ENCODE measurements at regions not wholly inside any gene's neighbourhood (a gene's known extent, or its start where the extent isn't known, plus 50 kb on each side); places are given as distances from the start of the nearest gene placed in this dataset.

DNA sequence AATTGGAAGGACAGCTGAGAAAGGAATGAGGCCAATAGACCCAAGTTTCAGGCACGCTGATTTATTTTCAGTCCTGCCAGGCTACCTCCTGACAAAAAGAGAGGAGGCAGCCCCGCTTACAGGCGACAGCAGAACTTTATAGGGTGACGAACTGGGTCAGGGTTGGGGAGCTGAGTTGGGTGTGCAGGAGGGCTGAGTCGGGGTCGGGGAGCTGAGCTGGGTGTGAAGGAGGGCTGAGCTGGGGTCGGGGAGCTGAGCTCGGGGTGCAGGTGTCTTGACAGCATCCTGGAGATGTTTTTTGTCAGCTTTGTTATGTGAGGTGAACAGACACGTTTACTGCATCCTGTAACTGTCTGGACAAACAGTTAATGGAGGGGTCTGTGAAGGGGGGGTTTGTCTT, 342.2 kb downstream of the ADCYAP1 start:
- H3K27me3 Mint-ChIP-seq, result no peaks in the 10 kb centered on the region
- ChIA-PET POLR2A (no interaction called here), CTCF (no interaction called here)

DNA sequence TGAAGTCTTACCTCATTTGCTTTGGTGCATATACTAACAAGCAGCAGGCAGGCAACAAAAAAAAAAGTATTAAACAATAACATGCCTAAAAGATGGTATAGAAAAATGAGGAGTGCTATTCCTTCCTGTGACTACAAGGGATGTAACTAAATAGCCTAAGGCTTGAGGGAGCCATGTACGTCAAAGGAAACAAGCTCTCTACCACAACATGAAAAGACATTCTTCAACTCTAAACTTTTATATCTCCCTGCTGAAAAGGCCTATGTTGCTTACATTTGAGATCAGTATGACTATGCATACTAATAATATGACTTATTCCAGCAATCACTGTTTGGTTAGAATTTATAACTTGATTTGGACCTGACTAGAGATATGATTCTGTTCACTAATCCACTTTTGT, 347.9 kb downstream of the ADCYAP1 start:
- no peak overlapping the region for H3K4me3 Mint-ChIP-seq
- no peaks in the 10 kb centered on the region for H3K36me3 Mint-ChIP-seq (ENCODE audit: low read depth)
- ChIA-PET POLR2A (no interaction called here), CTCF (no interaction called here)
- H3K27me3 Mint-ChIP-seq, result no peaks in the 10 kb centered on the region
- DNase-seq, result no peak
- H3K27ac Mint-ChIP-seq, result no peak overlapping the region
- peaks cover 2% of the 10 kb centered on the region for H3K9me3 Mint-ChIP-seq
- H3K4me1 Mint-ChIP-seq, result no peaks in the 10 kb centered on the region

More for the DNA sequence above, 342.2 kb downstream of the ADCYAP1 start:
- peaks cover 2% of the 10 kb centered on the region for H3K9me3 Mint-ChIP-seq
- H3K4me1 Mint-ChIP-seq, result no peaks in the 10 kb centered on the region
- H3K4me3 Mint-ChIP-seq, result no peak overlapping the region
- no peak overlapping the region for H3K27ac Mint-ChIP-seq
- no peak for DNase-seq
- H3K36me3 Mint-ChIP-seq (ENCODE audit: low read depth), result no peaks in the 10 kb centered on the region

DNA sequence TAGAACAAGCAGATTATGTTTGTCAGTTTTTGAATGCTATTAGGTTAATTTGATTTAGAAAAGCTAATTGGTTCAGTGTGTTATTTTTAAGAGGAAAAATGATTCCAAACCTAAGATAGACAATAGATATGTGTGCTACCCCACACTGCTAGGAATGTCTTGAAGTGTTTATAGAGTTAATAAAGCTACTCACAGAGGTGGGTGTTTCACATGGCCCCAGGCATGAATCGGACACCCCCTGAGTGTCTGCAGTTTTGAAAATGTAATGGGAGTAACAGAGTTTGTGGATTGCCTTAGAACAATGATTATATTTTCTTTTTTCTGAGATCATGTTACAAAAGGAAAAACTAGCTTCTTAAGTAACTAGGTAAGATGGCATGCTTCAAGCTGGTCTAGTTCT, 348.3 kb downstream of the ADCYAP1 start:
- POLR2A ChIA-PET, result no interaction called here
- Mint-ChIP-seq H3K4me1 (no peaks in the 10 kb centered on the region), H3K36me3 (ENCODE audit: low read depth) (no peaks in the 10 kb centered on the region), H3K27ac (no peak overlapping the region), H3K27me3 (no peaks in the 10 kb centered on the region), H3K9me3 (peaks cover 2% of the 10 kb centered on the region), H3K4me3 (no peak overlapping the region)
- CTCF ChIA-PET, result no interaction called here
- DNase-seq, result no peak

DNA sequence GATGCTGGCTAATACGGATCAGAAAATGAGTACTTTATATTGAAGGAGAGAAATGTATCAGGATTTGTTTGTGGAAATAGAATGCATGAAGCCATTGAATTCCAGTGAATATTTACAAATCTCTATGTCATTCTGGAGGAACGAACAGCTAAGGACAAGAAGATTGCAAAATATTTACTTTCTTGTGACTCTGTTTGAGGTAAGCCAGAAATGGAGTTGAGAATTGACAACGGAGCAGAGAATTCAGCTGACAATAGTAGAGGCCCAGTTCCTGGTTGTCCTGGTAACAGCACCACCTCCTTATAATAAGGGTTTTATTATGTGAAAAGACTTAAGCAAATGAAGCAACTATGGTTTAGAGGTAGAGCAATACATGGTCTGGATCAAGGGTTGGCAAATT, 349.2 kb downstream of the ADCYAP1 start:
- POLR2A ChIA-PET, result no interaction called here
- CTCF ChIA-PET, result no interaction called here
- no peaks in the 10 kb centered on the region for H3K4me1 Mint-ChIP-seq
- no peaks in the 10 kb centered on the region for H3K36me3 Mint-ChIP-seq (ENCODE audit: low read depth)
- peaks cover 2% of the 10 kb centered on the region for H3K9me3 Mint-ChIP-seq
- DNase-seq, result no peak
- no peak overlapping the region for H3K27ac Mint-ChIP-seq
- H3K27me3 Mint-ChIP-seq, result no peaks in the 10 kb centered on the region
- H3K4me3 Mint-ChIP-seq, result no peak overlapping the region

DNA sequence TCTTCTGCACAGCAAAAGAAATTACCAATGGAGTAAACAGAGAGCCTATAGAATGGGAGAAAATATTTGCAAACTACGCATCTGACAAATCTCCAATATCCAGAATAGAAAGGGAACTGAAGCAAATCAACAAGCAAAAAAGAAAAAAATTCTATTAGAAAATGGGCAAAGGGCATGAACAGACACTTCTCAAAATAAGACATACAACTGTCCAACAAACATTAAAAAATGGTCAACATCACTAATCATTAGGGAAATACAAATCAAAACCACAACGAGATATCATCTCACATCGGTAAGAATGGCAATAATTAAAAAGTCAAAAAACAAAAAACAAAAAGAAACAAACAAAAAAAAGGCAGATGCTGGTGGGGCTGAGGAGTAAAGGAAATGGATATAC, 356.4 kb downstream of the ADCYAP1 start:
- Mint-ChIP-seq H3K27ac (no peak overlapping the region), H3K4me3 (no peak overlapping the region), H3K9me3 (peaks cover 10% of the 10 kb centered on the region), H3K27me3 (no peaks in the 10 kb centered on the region), H3K4me1 (no peaks in the 10 kb centered on the region), H3K36me3 (ENCODE audit: low read depth) (no peaks in the 10 kb centered on the region)
- ChIA-PET POLR2A (no interaction called here), CTCF (no interaction called here)
- no peak for DNase-seq

DNA sequence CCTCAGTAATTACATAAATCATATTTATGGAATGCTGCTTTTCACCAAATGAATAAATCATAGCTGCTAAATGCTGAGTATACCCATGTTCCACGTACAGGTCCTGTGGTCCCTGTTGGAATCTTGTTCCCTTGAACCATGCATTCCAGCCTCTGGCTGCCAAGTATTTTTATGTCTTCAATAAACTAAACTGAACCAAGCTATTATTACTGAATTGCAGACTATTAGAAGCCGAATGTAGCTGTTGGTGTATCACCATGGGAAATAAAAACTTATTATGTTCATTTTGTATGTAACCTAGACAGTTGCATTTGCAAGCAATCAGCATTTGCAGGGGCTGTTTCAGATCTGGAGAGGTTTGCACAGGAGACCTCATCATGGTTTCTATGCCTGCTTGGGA, 362.4 kb downstream of the ADCYAP1 start:
- Mint-ChIP-seq H3K27me3 (no peaks in the 10 kb centered on the region), H3K4me3 (no peak overlapping the region), H3K9me3 (peaks cover 2% of the 10 kb centered on the region), H3K36me3 (ENCODE audit: low read depth) (no peaks in the 10 kb centered on the region), H3K4me1 (no peaks in the 10 kb centered on the region), H3K27ac (no peak overlapping the region)
- no peak for DNase-seq
- POLR2A ChIA-PET, result no interaction called here
- CTCF ChIA-PET, result no interaction called here

DNA sequence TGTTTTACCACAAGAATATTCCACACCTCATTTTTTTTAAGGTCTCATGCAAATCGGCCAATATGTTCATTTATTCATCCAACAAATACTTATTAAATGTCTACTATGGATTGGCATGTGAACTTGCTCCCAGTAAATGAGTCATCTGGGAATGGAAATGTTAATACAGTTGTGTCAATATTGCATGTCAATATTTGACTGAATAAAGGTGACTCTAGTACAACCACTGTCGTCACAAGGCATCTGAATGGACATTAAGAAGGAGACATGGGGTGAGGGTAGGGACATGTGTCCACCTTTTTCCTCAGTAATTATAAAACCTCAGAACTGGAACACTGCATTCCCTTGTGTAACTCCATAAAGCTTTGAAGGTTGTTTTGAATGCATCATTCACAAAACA, 365.4 kb downstream of the ADCYAP1 start:
- Mint-ChIP-seq H3K4me3 (no peak overlapping the region), H3K4me1 (no peaks in the 10 kb centered on the region), H3K36me3 (ENCODE audit: low read depth) (no peaks in the 10 kb centered on the region), H3K27me3 (no peaks in the 10 kb centered on the region), H3K9me3 (no peaks in the 10 kb centered on the region), H3K27ac (no peak overlapping the region)
- CTCF ChIA-PET, result no interaction called here
- DNase-seq, result no peak
- POLR2A ChIA-PET, result no interaction called here

DNA sequence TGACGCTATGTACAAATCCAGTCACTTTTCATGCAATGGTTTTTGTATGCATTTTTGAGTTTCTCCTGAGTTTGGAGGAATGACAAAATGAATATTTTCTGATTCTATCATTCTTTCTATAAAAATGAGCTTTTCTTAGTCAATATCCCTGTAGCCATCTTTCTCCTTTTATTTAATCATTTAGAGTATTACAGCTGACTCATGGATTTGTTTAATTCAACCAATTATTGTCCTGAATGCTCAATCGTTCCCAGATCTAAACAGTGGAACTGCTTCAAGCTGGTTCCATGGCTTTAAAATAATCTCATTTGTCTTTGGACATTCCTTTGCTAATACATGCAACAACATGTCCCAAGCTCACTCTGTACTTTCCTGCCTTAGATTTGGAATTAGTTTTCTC, 368.8 kb downstream of the ADCYAP1 start:
- H3K27ac Mint-ChIP-seq, result no peak overlapping the region
- CTCF ChIA-PET, result no interaction called here
- POLR2A ChIA-PET, result no interaction called here
- no peak overlapping the region for H3K4me3 Mint-ChIP-seq
- H3K36me3 Mint-ChIP-seq (ENCODE audit: low read depth), result no peaks in the 10 kb centered on the region
- no peak for DNase-seq
- H3K4me1 Mint-ChIP-seq, result no peaks in the 10 kb centered on the region
- H3K27me3 Mint-ChIP-seq, result no peaks in the 10 kb centered on the region
- H3K9me3 Mint-ChIP-seq, result peaks cover 2% of the 10 kb centered on the region

DNA sequence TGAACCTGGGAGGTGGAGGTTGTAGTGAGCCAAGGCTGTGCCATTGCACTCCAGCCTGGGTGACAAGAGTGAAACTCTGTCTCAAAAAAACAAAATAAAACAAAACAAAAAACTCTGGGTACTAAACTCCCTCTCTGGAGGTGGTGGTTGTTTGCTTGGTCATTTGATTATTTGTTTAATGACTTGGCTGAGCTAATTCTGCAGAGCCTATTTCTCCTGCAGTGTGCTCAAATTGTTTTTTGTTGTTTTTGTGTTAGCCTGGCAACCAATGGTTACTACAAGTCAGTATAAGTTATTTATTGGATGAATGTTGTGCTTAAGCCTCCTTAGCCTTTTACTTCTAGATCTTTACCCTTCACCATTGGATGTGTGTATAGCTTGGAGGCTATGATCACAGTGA, 387.5 kb downstream of the ADCYAP1 start:
- no peak overlapping the region for H3K27ac Mint-ChIP-seq
- no peaks in the 10 kb centered on the region for H3K4me1 Mint-ChIP-seq
- ChIA-PET CTCF (no interaction called here), POLR2A (no interaction called here)
- no peak overlapping the region for H3K4me3 Mint-ChIP-seq
- no peaks in the 10 kb centered on the region for H3K9me3 Mint-ChIP-seq
- DNase-seq, result no peak
- no peaks in the 10 kb centered on the region for H3K27me3 Mint-ChIP-seq
- H3K36me3 Mint-ChIP-seq (ENCODE audit: low read depth), result no peaks in the 10 kb centered on the region

DNA sequence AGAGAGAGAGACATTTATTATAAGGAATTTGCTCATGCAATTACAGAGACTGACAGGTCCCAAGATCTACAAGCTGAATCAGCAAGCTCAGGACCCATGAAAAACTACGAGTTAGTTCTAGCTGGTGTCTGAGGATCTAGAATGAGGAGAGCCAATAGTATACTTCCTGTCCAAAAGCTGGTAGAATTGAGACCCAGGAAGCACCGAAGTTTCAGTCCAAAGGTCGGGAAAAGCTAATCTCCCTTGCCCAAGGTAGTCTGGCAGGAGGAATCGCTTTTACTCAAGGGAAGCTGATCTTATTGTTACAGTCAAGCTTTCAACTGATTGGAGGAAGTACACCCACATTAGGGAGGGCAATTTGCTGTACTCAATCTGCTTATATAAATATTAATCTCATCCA, 389.6 kb downstream of the ADCYAP1 start:
- ChIA-PET CTCF (no interaction called here), POLR2A (no interaction called here)
- Mint-ChIP-seq H3K27me3 (no peaks in the 10 kb centered on the region), H3K9me3 (peaks cover 3% of the 10 kb centered on the region), H3K27ac (no peak overlapping the region), H3K4me3 (no peak overlapping the region), H3K4me1 (no peaks in the 10 kb centered on the region), H3K36me3 (ENCODE audit: low read depth) (no peaks in the 10 kb centered on the region)
- DNase-seq, result no peak

DNA sequence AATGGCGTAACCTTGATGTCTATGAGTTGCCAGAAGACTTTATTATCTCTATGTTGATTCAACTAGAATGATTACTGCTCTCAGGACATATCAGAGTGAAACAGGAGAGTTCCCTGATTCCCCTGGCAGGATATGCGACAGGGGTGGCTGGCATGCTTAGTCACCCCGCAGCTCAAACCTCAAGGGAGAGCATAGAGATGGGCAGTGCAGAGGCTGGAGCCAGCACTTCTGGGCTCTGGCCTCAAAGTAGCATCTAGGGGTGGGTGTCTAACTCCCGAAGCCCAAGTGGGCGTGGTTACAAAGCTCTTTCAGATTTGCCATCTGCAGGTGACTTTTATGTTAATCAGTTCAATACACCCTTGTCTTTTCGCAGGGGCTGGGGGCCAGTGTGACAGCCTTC, 391.6 kb downstream of the ADCYAP1 start:
- no peak overlapping the region for H3K27ac Mint-ChIP-seq
- H3K4me3 Mint-ChIP-seq, result no peak overlapping the region
- H3K9me3 Mint-ChIP-seq, result peaks cover 4% of the 10 kb centered on the region
- no peak for DNase-seq
- ChIA-PET POLR2A (no interaction called here), CTCF (no interaction called here)
- H3K4me1 Mint-ChIP-seq, result no peaks in the 10 kb centered on the region
- H3K36me3 Mint-ChIP-seq (ENCODE audit: low read depth), result no peaks in the 10 kb centered on the region
- H3K27me3 Mint-ChIP-seq, result no peaks in the 10 kb centered on the region

DNA sequence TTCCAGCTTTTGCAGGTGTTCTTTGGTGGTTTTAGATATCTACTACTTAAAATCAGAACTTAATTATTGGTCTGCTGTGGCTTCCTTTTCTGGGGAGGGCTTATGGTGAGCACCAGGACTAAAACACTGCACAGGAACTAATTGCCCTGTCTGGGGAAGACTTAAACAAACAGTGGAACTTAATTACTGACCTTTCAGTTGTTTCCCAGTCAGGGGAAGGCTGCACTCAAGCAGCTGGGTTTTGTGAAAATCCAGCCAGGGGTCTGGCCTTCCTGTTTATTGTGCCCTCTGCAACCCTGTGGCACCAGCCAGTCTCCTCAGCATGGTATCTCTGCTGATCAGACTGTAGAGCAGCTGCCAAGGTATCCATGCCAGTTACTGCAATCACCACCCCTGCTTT, 398.2 kb downstream of the ADCYAP1 start:
- POLR2A ChIA-PET, result no interaction called here
- DNase-seq, result no peak
- CTCF ChIA-PET, result no interaction called here
- Mint-ChIP-seq H3K27ac (no peak overlapping the region), H3K36me3 (ENCODE audit: low read depth) (no peaks in the 10 kb centered on the region), H3K4me3 (no peak overlapping the region), H3K27me3 (no peaks in the 10 kb centered on the region), H3K9me3 (peaks cover 2% of the 10 kb centered on the region), H3K4me1 (no peaks in the 10 kb centered on the region)

DNA sequence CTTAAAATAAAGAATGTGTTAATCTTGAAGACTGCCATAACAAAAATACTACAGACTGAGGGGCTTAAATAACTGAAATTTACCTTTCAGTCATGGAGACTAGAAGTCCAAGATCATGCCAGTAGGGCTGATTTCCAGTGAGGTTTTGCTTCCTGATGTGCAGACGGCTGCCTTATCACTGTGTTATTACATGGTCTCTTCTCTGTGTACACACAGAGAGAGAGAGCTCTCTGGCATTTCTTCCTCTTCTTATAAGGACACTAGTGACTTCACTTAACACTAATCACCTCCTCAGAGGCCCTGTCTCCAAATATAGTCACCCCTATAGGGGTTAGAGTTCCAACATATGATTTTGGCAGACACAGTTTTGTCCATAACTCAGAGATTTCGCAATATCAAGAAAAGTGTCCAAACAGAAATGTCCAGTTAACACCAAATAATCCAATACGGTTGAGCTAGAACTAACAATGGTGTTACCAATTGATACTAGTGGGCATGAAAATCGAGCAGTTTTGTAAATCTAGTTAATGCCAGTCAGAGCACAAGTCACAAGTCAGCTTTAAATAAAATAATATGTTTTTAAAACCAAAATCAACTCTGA, 399.8 kb downstream of the ADCYAP1 start:
- ChIA-PET POLR2A (no interaction called here), CTCF (no interaction called here)
- DNase-seq, result no peak
- no peaks in the 10 kb centered on the region for H3K4me1 Mint-ChIP-seq
- no peak overlapping the region for H3K27ac Mint-ChIP-seq
- H3K9me3 Mint-ChIP-seq, result peaks cover 2% of the 10 kb centered on the region
- no peaks in the 10 kb centered on the region for H3K27me3 Mint-ChIP-seq
- H3K36me3 Mint-ChIP-seq (ENCODE audit: low read depth), result no peaks in the 10 kb centered on the region
- no peak overlapping the region for H3K4me3 Mint-ChIP-seq

DNA sequence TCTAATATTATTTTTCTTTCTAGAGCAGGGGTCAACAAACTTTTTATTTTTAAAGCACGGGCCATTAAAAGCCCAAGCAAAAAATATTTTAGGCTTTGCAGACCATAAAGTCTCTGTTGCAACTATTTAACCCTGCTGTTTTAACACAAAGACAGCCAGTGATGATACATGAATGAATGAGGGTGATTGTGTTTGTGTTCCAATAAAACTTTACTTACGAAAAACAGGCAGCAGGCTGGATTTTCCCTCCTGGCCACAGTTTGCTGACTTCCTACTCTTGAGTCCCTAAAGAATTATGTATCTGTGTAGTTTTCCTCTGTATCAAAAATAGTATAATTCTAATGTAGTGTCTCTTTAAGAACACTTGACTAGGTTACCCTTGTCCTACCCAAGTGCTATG, 402.0 kb downstream of the ADCYAP1 start:
- no peaks in the 10 kb centered on the region for H3K9me3 Mint-ChIP-seq
- no peaks in the 10 kb centered on the region for H3K27me3 Mint-ChIP-seq
- ChIA-PET CTCF (no interaction called here), POLR2A (no interaction called here)
- H3K27ac Mint-ChIP-seq, result no peak overlapping the region
- no peak for DNase-seq
- no peaks in the 10 kb centered on the region for H3K36me3 Mint-ChIP-seq (ENCODE audit: low read depth)
- no peak overlapping the region for H3K4me3 Mint-ChIP-seq
- no peaks in the 10 kb centered on the region for H3K4me1 Mint-ChIP-seq

DNA sequence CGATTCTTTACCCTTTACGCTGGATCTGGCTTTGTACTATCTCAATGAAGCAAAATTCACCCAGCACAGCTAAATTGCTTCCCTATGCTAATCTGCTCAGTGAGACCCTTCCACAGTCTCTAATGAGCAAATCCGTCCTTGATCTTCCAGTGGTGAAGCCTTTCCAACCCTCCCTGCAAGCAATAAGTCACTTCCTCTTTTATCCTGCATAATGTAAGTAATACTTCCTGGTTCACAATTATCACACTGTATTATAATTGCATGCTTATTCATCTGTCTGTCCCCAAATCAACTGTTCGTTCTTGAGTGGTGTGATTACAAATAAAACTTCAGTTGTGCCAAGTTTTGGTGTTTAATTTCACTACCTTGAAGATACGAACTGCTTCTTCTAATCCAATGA, 404.0 kb downstream of the ADCYAP1 start:
- ChIA-PET CTCF (no interaction called here), POLR2A (no interaction called here)
- no peaks in the 10 kb centered on the region for H3K4me1 Mint-ChIP-seq
- no peak overlapping the region for H3K27ac Mint-ChIP-seq
- no peaks in the 10 kb centered on the region for H3K27me3 Mint-ChIP-seq
- no peaks in the 10 kb centered on the region for H3K9me3 Mint-ChIP-seq
- no peak for DNase-seq
- no peaks in the 10 kb centered on the region for H3K36me3 Mint-ChIP-seq (ENCODE audit: low read depth)
- no peak overlapping the region for H3K4me3 Mint-ChIP-seq
